ENCODE measurements at regions not wholly inside any gene's neighbourhood (a gene's known extent, or its start where the extent isn't known, plus 50 kb on each side); places are given as distances from the start of the nearest gene placed in this dataset.
"Not testable (repeated sequence)": the region's sequence is repeated elsewhere in the genome, so short reads cannot be mapped to it uniquely, and the experiment has no call there.

DNA sequence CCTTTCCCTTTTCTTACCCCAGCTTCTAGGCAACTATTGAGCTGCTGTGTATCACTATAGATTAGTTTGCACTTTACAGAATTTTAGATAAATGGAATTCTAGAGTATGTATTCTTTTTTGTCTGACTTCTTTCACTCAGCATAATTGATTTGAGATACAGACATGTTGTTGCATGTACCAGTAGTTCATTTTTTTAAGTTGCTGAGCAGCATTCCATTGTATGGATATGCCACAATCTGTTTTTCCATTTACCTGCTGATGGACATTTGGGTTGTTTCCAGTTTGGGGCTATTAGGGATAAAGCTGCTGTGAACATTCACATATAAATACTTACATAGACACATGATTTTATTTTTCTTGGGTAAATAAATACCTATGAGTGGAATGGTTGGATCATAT, 135.7 kb downstream of the IGF1 start:
- DNase-seq (ENCODE audit: low spot score): no peak

DNA sequence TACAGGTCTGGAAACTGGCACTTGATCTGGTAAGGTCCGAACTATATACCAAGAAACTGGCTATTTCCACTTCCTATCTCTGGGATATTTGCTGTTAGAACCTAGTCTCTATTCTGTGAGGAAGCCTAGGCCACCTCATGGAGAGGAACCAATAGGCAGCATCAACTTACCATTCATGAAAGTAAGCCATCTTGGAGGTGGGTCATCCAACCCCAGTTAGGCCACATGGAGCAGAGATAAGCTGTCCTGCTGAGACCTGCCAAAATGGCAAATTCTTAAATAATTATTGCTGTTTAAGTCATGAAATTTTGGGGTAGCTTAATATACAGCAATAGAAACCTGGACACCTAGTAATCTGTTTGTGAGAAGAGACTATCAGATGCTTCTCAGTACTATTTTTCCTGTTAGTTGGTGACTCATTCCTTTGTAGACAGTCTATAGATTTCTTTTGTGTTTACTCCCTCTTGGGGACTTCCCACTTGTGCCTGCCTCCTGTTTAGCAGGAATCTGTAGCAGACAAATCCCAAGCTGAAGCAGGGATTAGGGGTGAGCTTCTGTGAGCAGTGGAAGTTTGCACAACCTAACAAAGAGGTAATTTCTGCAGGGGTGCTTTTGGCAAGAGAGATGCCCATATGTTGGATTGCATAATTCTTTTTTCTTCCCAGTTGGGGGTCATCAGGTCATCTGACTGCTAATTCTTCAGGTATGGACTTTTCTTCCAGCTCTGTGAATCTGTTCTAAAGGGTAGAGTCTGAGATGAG, 136.8 kb downstream of the IGF1 start:
- DNase-seq (ENCODE audit: low spot score): no peak

DNA sequence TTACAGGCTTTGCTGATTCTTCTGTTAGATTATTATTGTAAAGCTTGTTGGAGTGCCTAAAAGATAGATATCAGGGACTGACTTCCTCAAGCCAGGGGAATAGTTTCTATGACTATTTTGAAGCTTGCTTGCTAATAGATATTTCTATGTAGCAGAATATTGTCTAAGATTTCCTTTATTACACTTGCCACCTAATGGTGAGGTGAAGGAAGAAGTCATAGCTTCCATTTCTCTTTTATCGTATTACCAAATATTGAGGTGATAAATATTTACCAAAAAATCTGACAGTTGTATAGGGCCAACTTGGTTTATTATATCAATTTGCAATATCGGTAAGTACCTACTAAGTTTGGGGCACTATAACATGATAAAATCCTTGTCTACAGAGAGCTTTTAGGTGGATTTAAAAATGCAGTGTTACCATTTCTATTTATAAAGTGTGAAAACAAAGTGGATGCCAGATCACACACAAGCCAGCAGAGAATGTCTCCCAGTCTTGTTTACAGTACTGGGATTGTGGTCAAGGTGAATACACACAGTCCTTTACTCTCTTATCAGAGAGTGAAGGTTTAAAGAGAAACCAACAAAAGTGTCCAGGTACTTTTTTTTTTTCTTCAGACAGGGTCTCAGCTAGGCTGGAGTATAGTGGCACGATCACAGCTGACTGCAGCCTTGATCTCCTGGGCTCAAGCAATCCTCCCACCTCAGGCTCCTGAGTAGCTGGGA, 137.9 kb downstream of the IGF1 start:
- no peak for DNase-seq (ENCODE audit: low spot score)

DNA sequence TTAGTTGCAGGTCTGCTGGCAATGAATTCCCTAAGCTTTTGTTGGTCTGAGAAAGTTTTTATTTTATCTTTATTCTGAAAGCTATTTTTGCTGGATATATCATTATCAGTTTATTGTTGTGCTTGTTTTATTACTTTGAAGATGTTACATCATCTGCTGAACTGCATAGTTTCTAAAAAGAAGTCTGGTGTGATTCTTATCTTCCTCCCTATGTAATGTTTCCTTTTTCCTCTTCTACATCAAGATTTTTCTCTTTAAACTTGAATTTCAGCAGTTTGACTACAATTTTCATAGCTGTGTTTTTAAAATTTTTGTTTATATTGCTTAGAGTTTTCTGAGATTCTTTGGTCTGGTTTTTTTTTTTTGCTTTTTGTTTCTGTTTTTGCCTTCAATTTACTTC, 137.1 kb upstream of the PMCH start:
- no peak for DNase-seq (ENCODE audit: low spot score)

DNA sequence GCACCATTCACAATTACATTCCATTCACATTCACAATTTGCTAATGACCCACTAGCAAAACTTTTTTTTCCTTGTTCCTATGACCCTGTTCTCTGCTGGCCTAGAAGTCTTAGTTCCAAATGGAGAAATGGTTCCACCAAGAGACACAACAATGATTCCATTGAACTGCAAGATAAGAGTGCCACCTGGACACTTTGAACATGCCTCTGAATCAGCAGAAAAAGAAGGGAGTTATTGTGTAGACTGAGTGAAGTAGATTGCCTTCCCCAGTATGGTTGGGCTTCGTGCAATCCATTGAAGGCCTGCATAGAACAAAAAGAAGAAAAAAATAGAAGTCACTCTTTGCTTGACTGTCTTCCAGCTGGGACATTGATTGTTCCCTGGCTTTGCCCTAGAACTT, 133.8 kb upstream of the PMCH start:
- no peak for DNase-seq (ENCODE audit: low spot score)

DNA sequence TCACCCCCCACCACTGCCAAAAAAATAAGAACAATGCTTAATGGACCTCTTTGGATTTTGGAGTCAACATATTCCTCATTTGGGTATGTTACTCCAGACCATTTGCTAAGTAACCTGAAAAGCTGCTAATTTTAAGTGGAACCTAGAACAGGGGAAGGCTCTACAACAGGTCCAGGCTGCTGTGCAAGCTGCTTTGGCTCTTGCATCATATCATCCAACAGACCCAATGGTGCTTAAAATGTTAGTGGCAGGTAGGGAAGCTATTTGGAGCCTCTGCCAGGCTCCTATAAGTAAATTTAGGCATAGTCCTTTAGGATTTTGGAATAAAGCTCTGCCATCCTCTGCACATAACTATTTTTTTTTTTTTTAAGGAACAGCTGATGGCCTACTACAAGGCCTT, 132.2 kb upstream of the PMCH start:
- no peak for DNase-seq (ENCODE audit: low spot score)

DNA sequence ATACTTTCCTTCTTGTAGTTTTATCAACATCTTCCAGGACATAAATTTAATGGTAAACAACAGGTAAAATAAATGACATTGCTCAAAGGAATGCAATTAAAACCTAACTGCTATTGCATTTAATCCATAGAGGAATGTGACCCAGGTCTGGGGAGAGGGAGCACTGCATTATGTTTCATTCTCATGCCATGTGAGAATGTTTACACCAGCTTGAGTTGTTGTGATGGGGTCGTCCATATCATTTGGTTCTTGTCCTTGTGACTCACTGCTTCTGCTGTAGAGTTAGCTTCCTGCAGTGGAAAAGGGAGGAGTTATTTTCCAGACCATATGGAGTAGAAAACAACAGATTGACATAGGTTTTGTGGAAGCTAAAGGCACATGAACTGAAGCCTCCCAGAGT, 129.3 kb upstream of the PMCH start:
- no peak for DNase-seq (ENCODE audit: low spot score)

DNA sequence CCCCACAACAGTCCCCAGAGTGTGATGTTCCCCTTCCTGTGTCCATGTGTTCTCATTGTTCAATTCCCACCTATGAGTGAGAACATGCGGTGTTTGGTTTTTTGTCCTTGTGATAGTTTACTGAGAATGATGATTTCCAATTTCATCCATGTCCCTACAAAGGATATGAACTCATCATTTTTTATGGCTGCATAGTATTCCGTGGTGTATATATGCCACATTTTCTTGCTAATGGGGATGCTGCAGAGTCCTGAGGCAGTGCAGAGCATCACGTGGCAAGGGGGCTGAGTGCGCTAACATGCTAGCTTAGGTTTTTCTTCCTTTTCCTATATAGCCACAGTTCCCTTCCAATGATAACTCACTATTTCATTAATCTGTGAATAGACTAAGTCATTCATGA, 127.5 kb upstream of the PMCH start:
- not testable (repeated sequence) for DNase-seq (ENCODE audit: low spot score)

DNA sequence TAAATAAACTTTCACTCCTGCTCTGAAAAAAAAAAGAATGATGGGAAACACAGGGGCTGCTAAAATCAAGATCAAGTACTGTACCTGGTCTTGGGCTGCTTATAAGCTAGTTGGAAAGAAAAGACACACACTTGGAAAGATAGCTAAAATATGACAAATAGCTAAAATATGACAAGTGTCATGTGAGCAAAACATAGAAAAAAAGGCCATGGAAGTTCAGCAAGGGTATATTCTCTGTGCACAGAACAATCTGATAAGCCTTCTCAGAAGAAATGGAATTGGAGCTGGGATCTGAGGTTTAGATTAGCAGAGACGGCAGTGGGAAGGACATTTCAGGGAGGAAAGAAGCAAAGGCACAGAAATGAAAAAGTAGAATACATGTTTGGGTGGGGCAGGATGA, 126.2 kb upstream of the PMCH start:
- no peak for DNase-seq (ENCODE audit: low spot score)

DNA sequence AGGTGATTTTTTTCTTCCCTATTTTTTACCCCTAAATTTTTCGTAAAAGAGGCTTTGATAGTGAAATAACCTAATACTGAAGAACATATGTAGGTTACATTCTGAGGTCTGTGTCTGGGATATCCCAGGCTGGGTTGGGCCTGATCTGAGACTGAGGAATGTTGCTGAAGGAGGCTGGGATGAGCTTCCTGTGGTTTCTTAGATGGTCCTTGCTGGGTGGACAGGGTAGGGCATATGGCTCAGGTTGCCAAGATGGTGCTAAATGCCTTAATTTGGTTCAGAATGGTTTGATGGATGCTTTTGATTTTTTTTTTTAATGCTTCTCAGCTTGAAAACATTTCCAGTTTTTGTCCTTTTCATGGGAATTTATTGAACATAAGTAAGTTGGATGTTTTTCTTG, 124.6 kb upstream of the PMCH start:
- no peak for DNase-seq (ENCODE audit: low spot score)

DNA sequence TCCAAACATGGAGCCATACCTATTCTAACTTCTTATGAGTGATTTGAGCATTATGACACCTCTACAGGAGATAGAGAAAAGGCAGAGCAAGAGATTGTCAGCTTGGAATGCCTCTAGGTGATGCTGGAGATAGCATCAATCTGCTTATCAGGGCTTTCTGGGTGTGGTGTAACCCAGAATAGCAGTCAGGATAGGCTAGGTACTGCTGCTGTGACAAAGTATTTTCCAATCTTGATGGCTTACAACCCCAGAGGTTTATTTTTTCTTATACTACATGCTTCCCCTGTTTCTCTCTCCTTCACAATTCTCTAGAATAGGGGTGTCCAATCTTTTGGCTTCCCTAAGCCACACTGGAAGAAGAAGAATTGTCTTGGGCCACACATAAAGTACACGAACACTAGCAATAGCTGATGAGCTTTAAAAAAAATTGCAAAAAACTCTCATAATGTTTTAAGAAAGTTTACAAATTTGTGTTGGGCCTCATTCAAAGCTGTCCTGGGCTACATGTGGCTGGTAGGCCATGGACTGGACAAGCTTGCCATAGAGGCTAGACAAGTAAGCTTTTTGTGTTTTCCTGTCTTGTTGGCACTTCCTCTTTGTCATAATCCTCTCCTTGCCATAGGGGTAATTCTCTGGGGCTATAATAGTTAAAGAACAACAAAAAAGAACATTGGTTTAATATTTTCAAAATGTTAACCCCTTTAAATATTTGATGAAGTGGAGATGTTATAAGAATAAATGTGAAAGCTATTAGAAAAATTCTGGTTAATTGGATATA, 123.9 kb upstream of the PMCH start:
- DNase-seq (ENCODE audit: low spot score): no peak

DNA sequence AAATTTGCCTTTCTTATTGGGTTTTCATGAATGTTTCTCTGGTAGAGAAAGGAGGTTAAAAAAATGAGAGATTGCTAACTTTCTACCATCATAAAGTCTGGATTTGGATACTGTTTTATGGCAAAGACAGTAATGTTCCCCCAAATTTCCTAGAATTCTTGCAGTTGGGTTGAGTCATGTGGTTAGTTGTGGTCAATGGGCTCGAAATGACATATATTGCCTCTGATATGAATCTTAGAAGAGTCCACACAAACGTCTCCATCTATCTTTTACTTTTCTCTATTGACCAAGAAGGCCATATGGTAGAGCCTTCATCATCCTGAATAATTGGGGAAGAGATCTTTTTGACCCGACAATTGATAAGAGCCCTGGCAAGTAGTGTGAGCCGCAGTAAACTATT, 119.5 kb upstream of the PMCH start:
- no peak for DNase-seq (ENCODE audit: low spot score)

DNA sequence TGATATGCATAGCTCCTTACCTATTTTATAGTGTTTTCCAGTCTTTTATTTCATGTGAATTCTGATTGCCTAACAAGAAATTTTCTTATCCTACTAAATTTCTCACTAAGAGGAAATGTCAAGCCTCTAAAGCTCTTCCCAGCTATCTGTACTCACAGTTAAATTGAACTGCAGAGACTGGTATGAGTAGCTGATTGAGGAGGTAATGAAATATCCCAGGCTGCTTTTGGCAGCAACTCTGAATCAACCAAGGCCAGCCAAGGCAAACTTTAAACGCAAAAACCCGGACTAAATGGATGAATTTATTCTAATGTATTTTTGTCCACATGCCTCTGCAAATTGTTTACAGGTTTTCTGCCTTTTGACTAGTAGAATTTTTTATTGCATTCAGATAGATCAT, 119.1 kb upstream of the PMCH start:
- no peak for DNase-seq (ENCODE audit: low spot score)

DNA sequence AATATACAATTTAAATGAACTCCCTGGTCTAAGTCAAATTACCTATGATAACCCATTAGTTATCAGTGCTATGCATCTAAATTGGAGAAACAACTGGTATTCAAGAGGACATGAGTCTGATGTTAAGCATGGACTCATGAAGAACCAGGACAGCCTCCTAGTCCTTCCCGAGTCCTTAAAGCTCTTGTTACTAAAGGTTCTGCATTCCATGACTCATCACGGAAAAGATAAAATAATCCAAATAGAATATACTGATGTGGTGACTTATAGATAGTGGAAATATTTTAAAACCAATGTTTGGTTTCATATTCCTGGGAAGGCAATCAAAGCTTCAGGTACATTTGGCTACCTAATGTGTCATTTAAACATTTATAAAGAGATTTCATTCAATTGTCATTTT, 117.2 kb upstream of the PMCH start:
- no peak for DNase-seq (ENCODE audit: low spot score)

DNA sequence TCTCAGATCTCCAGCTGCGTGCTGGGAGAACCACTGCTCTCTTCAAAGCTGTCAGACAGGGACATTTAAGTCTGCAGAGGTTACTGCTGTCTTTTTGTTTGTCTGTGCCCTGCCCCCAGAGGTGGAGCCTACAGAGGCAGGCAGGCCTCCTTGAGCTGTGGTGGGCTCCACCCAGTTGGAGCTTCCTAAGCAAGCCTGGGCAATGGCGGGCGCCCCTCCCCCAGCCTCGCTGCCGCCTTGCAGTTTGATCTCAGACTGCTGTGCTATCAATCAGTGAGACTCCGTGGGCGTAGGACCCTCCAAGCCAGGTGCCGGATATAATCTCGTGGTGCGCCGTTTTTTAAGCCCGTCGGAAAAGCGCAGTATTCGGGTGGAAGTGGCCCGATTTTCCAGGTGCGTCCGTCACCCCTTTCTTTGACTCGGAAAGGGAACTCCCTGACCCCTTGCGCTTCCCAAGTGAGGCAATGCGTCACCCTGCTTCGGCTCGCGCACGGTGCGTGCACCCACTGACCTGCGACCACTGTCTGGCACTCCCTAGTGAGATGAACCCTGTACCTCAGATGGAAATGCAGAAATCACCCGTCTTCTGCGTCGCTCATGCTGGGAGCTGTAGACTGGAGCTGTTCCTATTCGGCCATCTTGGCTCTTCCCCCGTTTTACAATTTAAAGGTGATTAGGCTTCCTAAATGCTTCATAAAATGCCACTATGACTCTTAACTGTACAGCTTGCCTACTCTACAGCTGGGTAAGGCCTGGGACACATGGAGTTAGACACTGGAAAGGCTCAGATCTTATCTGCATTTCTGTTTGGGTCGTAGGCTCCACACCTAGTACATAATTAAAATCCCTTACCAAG, 115.7 kb upstream of the PMCH start:
- DNase-seq (ENCODE audit: low spot score): not testable (repeated sequence)

DNA sequence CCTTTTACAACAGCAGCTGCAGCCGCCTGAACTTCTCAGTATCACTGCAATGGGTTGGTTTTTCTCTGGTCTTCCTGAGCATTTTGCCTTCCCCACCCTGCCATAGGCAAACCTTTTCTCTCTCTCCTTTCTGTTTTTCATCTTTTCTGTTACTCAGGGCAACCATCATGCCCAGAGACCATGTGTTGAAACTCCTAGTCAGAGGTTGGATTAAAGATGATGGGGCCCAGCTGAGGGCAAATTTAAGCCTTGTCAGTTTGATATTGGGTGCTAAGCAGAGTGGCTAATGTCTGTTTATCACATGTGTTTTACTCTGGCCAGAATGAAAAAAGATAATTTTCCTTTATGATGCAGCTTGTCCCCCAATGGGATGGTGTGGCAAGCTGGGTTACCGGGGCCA, 107.9 kb upstream of the PMCH start:
- no peak for DNase-seq (ENCODE audit: low spot score)

DNA sequence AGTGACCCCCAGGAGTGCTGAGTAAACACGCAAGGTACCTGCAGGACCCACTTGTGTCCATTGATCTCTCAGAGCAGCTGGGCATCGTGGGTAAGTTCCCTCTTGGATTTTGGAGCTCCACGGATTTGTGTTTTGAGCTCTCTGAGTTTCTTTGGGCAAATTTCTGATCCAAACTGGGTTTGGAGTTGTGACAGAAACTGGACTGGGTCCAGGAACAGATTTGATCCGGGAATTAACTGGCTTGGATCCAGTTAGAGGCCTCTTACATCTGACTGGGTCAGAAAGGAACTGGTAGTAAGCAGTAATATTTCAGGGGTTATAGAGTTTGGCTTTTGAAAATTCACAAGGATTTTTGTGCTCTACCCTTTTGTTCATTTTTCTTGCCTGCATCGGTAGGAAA, 107.0 kb upstream of the PMCH start:
- not testable (repeated sequence) for DNase-seq (ENCODE audit: low spot score)

DNA sequence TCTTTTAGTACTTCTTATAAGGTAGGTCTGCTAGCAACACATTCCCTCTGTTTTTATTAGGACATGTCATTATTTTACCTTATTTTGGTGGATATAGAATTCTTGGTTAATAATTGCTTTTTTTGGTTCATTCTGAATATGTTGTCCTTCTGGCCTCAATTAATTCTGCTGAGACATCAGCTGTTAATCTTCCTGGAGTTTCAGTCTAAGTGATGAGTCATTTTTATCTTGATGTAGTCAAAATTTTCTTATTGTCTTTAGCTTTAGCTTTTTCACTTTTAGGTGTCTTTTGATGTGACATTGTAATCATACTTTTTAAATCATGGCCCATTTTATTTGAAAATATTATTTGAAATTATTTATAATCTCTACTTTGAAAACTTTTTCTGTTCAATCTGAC, 104.9 kb upstream of the PMCH start:
- DNase-seq (ENCODE audit: low spot score): peak; percentile 4

DNA sequence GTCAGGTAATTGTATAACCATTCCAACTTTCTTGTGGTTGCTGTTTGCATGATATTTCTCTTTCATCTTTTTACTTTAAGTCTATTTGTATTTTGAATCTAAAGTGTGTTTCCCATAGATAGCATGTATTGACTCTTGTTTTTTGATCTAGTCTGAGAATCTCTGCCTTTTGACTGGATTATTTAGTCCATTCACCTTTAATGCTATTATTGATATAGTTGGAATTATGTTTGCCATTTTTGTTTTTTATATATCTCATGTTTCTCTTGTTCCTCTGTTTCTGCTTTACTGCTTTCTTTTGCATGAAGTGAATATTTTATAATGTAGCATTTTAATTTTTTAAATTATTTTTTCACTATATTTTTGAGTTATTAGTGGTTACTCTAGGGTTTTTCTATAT, 103.9 kb upstream of the PMCH start:
- no peak for DNase-seq (ENCODE audit: low spot score)

DNA sequence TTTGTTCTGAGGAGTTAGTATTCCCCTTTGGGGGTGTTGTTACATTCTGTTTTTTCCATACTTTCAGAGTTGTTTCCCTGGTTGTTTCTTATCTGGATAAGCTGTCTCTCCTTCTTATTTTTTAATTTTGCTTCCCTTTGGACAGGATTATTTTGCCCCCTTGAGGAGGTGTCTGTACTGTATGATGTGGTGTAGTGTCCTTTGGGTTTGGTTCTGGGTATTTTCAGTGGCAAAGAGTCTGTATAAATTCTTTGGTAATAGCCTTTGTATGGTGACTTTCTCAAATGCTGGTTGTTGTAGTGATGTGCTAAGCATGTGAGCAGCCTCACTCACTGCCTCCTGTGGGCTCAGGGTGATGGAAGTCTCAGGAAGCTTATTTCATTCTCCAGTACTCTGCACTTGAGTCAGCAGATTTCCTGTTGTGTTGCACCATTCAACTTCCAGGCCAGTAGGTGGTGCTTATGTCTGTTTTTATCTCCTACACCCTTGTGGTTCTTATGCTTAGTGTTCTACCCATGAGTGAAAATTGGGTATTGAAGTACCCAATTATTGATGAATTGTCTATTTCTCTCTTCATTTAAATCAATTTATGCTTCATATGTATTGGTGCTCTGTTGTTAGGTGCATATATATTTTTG, 103.3 kb upstream of the PMCH start:
- DNase-seq (ENCODE audit: low spot score): peak; percentile 16

DNA sequence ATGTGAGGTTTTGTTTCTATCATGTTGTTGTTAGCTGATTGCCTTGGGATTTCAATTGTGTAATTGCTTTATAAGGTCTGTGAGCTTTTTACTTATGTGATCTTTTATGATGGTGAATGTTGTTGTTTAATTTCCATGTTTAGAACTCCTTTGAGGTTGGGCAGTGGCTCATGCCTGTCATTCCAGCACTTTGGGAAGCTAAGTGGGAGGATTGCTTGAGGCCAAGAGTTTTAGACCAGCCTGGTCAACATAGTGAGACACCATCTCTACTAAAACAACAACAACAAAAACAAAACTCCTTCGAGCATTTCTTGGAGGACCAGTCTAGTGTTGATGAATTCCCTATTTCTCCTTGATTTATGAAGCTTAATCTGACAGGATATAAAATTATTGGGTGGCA, 102.1 kb upstream of the PMCH start:
- no peak for DNase-seq (ENCODE audit: low spot score)

DNA sequence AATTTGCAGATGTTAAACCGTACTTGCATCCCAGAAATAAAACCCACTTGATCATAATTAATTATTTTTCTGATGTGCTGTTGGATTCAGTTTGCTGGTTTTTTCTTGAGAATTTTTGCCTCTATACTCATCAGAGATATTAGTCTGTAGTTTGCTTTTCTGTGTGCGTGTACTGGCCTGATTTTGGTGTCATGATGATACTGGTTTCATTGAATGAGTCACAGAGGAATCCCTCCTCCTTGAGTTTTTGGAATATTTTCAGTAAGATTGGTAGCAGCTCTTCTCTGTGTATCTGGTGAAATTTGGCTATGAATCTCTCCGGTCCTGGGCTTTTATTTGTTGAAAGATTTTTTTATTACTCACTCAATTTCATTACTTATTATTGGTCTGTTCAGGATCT, 100.4 kb upstream of the PMCH start:
- DNase-seq (ENCODE audit: low spot score): peak; percentile 73
